Fibroblast of villous mesenchyme (primary cell): ENCODE measurements at regions not wholly inside any gene's neighbourhood (a gene's known extent, or its start where the extent isn't known, plus 50 kb on each side); places are given as distances from the start of the nearest gene placed in this dataset.

ENCODE experiments used
- DNase-seq: peaks from one replicate; pipeline ENCODE4 v3.0.0-alpha.2; 2010; ENCODE audit warnings: low read depth
- H3K4me3 ChIP-seq: 2 replicates; pipeline ENCODE4 v1.5.1; 2011; ENCODE audit warnings: low read depth, mild to moderate bottlenecking, low read length
- CTCF ChIP-seq: IDR thresholded peaks from 2 replicates; pipeline ENCODE4 v1.5.1; 2012; ENCODE audit warnings: low read depth, mild to moderate bottlenecking, low read length; ENCODE audit not compliant: insufficient read depth

- TF ChIP-seq CTCF: no peak
- no peak for DNase-seq
- H3K4me3 ChIP-seq: no peak overlapping the region
These were observed 146.8 kb upstream of the SYT13 start for GRCh38 chr11:45432910-45433309.

- no peak for TF ChIP-seq CTCF
- no peak overlapping the region for H3K4me3 ChIP-seq
- DNase-seq: no peak
These were observed 146.0 kb upstream of the SYT13 start for GRCh38 chr11:45432100-45432499.

GRCh38 chr11:45431046-45432018 is 145.2 kb upstream of the SYT13 start:
- H3K4me3 ChIP-seq: no peak overlapping the region
- no peak for TF ChIP-seq CTCF
- no peak for DNase-seq

- H3K4me3 ChIP-seq: no peak overlapping the region
- no peak for DNase-seq
- TF ChIP-seq CTCF: no peak
These were observed 144.2 kb upstream of the SYT13 start for GRCh38 chr11:45430361-45430760.

GRCh38 chr11:45429719-45430118 is 143.6 kb upstream of the SYT13 start:
- no peak for DNase-seq
- no peak for TF ChIP-seq CTCF
- H3K4me3 ChIP-seq: no peak overlapping the region

- no peak overlapping the region for H3K4me3 ChIP-seq
- no peak for DNase-seq
- no peak for TF ChIP-seq CTCF
These were observed 142.5 kb upstream of the SYT13 start for GRCh38 chr11:45428541-45429230.
